ENCODE measurements at regions not wholly inside any gene's neighbourhood (a gene's known extent, or its start where the extent isn't known, plus 50 kb on each side); places are given as distances from the start of the nearest gene placed in this dataset.

- Mint-ChIP-seq H3K27me3 (peaks cover 21% of the 10 kb centered on the region), H3K4me1 (no peaks in the 10 kb centered on the region), H3K4me3 (no peak overlapping the region), H3K9me3 (no peaks in the 10 kb centered on the region), H3K27ac (no peak overlapping the region), H3K36me3 (ENCODE audit: low read depth) (no peaks in the 10 kb centered on the region)
- ATAC-seq (replicated peaks) = no peak
Measured at GRCh38 chr4:128564081-128564630, 245.3 kb upstream of the JADE1 start.

GRCh38 chr4:128560754-128561495 is 248.6 kb upstream of the JADE1 start:
- no peak overlapping the region for H3K27ac Mint-ChIP-seq
- no peaks in the 10 kb centered on the region for H3K36me3 Mint-ChIP-seq (ENCODE audit: low read depth)
- H3K27me3 Mint-ChIP-seq = peaks cover 8% of the 10 kb centered on the region
- H3K9me3 Mint-ChIP-seq = no peaks in the 10 kb centered on the region
- no peaks in the 10 kb centered on the region for H3K4me1 Mint-ChIP-seq
- ATAC-seq (replicated peaks) = no peak
- no peak overlapping the region for H3K4me3 Mint-ChIP-seq

- no peaks in the 10 kb centered on the region for H3K27me3 Mint-ChIP-seq
- H3K4me3 Mint-ChIP-seq = no peak overlapping the region
- no peaks in the 10 kb centered on the region for H3K9me3 Mint-ChIP-seq
- no peak overlapping the region for H3K27ac Mint-ChIP-seq
- no peak for ATAC-seq (replicated peaks)
- H3K4me1 Mint-ChIP-seq = peaks cover 1% of the 10 kb centered on the region
- no peaks in the 10 kb centered on the region for H3K36me3 Mint-ChIP-seq (ENCODE audit: low read depth)
Measured at GRCh38 chr4:128558896-128559679, 250.4 kb upstream of the JADE1 start.

GRCh38 chr4:128556756-128557155 is 252.7 kb upstream of the JADE1 start:
- H3K27me3 Mint-ChIP-seq = peaks cover 6% of the 10 kb centered on the region
- H3K4me3 Mint-ChIP-seq = no peak overlapping the region
- H3K9me3 Mint-ChIP-seq = no peaks in the 10 kb centered on the region
- peaks cover 6% of the 10 kb centered on the region for H3K36me3 Mint-ChIP-seq (ENCODE audit: low read depth)
- no peak for ATAC-seq (replicated peaks)
- no peak overlapping the region for H3K27ac Mint-ChIP-seq
- H3K4me1 Mint-ChIP-seq = peaks cover 15% of the 10 kb centered on the region

- peaks cover 15% of the 10 kb centered on the region for H3K4me1 Mint-ChIP-seq
- H3K36me3 Mint-ChIP-seq (ENCODE audit: low read depth) = peaks cover 6% of the 10 kb centered on the region
- H3K27ac Mint-ChIP-seq = peak overlapping the region; percentile 96
- H3K27me3 Mint-ChIP-seq = peaks cover 8% of the 10 kb centered on the region
- H3K4me3 Mint-ChIP-seq = peak overlapping the region; percentile 97
- H3K9me3 Mint-ChIP-seq = no peaks in the 10 kb centered on the region
- ATAC-seq (replicated peaks) = no peak
Measured at GRCh38 chr4:128553686-128554515, 255.6 kb upstream of the JADE1 start.

GRCh38 chr4:128552586-128552907 is 257.0 kb upstream of the JADE1 start:
- Mint-ChIP-seq H3K4me1 (peaks cover 15% of the 10 kb centered on the region), H3K36me3 (ENCODE audit: low read depth) (peaks cover 6% of the 10 kb centered on the region), H3K27ac (peak overlapping the region; percentile 96), H3K27me3 (peaks cover 8% of the 10 kb centered on the region), H3K9me3 (no peaks in the 10 kb centered on the region), H3K4me3 (peak overlapping the region; percentile 97)
- ATAC-seq (replicated peaks) = no peak

- no peak overlapping the region for H3K27ac Mint-ChIP-seq
- H3K4me3 Mint-ChIP-seq = no peak overlapping the region
- no peak for ATAC-seq (replicated peaks)
- H3K4me1 Mint-ChIP-seq = peaks cover 15% of the 10 kb centered on the region
- no peaks in the 10 kb centered on the region for H3K9me3 Mint-ChIP-seq
- peaks cover 6% of the 10 kb centered on the region for H3K36me3 Mint-ChIP-seq (ENCODE audit: low read depth)
- H3K27me3 Mint-ChIP-seq = peaks cover 12% of the 10 kb centered on the region
Measured at GRCh38 chr4:128551280-128551679, 258.2 kb upstream of the JADE1 start.

- Mint-ChIP-seq H3K36me3 (ENCODE audit: low read depth) (peaks cover 6% of the 10 kb centered on the region), H3K27me3 (peaks cover 12% of the 10 kb centered on the region), H3K27ac (no peak overlapping the region), H3K9me3 (no peaks in the 10 kb centered on the region), H3K4me3 (no peak overlapping the region), H3K4me1 (peaks cover 15% of the 10 kb centered on the region)
- no peak for ATAC-seq (replicated peaks)
Measured at GRCh38 chr4:128550060-128550459, 259.4 kb upstream of the JADE1 start.

- H3K27me3 Mint-ChIP-seq = peaks cover 12% of the 10 kb centered on the region
- no peaks in the 10 kb centered on the region for H3K9me3 Mint-ChIP-seq
- no peak overlapping the region for H3K4me3 Mint-ChIP-seq
- peaks cover 6% of the 10 kb centered on the region for H3K36me3 Mint-ChIP-seq (ENCODE audit: low read depth)
- no peak for ATAC-seq (replicated peaks)
- no peak overlapping the region for H3K27ac Mint-ChIP-seq
- H3K4me1 Mint-ChIP-seq = peaks cover 15% of the 10 kb centered on the region
Measured at GRCh38 chr4:128549636-128550035, 259.9 kb upstream of the JADE1 start.

GRCh38 chr4:128548381-128548780 is 260.8 kb upstream of the PGRMC2 start:
- H3K36me3 Mint-ChIP-seq (ENCODE audit: low read depth) = peaks cover 6% of the 10 kb centered on the region
- H3K4me1 Mint-ChIP-seq = peaks cover 9% of the 10 kb centered on the region
- ATAC-seq (replicated peaks) = no peak
- peaks cover 12% of the 10 kb centered on the region for H3K27me3 Mint-ChIP-seq
- no peaks in the 10 kb centered on the region for H3K9me3 Mint-ChIP-seq
- no peak overlapping the region for H3K4me3 Mint-ChIP-seq
- no peak overlapping the region for H3K27ac Mint-ChIP-seq

GRCh38 chr4:128544272-128544671 is 256.7 kb upstream of the PGRMC2 start:
- no peak overlapping the region for H3K4me3 Mint-ChIP-seq
- H3K4me1 Mint-ChIP-seq = no peaks in the 10 kb centered on the region
- no peak for ATAC-seq (replicated peaks)
- H3K27ac Mint-ChIP-seq = no peak overlapping the region
- H3K27me3 Mint-ChIP-seq = peaks cover 6% of the 10 kb centered on the region
- H3K36me3 Mint-ChIP-seq (ENCODE audit: low read depth) = no peaks in the 10 kb centered on the region
- H3K9me3 Mint-ChIP-seq = no peaks in the 10 kb centered on the region

GRCh38 chr4:128543696-128544095 is 256.1 kb upstream of the PGRMC2 start:
- Mint-ChIP-seq H3K27me3 (peaks cover 11% of the 10 kb centered on the region), H3K36me3 (ENCODE audit: low read depth) (no peaks in the 10 kb centered on the region), H3K4me1 (no peaks in the 10 kb centered on the region), H3K9me3 (no peaks in the 10 kb centered on the region), H3K27ac (no peak overlapping the region), H3K4me3 (no peak overlapping the region)
- no peak for ATAC-seq (replicated peaks)

- no peak for ATAC-seq (replicated peaks)
- no peaks in the 10 kb centered on the region for H3K36me3 Mint-ChIP-seq (ENCODE audit: low read depth)
- H3K9me3 Mint-ChIP-seq = no peaks in the 10 kb centered on the region
- peaks cover 7% of the 10 kb centered on the region for H3K27me3 Mint-ChIP-seq
- H3K27ac Mint-ChIP-seq = no peak overlapping the region
- no peaks in the 10 kb centered on the region for H3K4me1 Mint-ChIP-seq
- no peak overlapping the region for H3K4me3 Mint-ChIP-seq
Measured at GRCh38 chr4:128542047-128542446, 254.4 kb upstream of the PGRMC2 start.

GRCh38 chr4:128540122-128540521 is 252.5 kb upstream of the PGRMC2 start:
- no peak overlapping the region for H3K4me3 Mint-ChIP-seq
- H3K4me1 Mint-ChIP-seq = no peaks in the 10 kb centered on the region
- H3K36me3 Mint-ChIP-seq (ENCODE audit: low read depth) = no peaks in the 10 kb centered on the region
- H3K27ac Mint-ChIP-seq = no peak overlapping the region
- H3K9me3 Mint-ChIP-seq = no peaks in the 10 kb centered on the region
- H3K27me3 Mint-ChIP-seq = peaks cover 7% of the 10 kb centered on the region
- no peak for ATAC-seq (replicated peaks)
